NCI-H345 (cell line): ENCODE measurements at regions not wholly inside any gene's neighbourhood (a gene's known extent, or its start where the extent isn't known, plus 50 kb on each side); places are given as distances from the start of the nearest gene placed in this dataset.
"Not testable (repeated sequence)": the region's sequence is repeated elsewhere in the genome, so short reads cannot be mapped to it uniquely, and the experiment has no call there.

Source experiments
- DNase-seq: peaks from one replicate; lab custom pipeline; 2025; lab: John Stamatoyannopoulos, UW

- DNase-seq = peak; percentile 10
These were observed 559.9 kb upstream of the PBX1 start for GRCh38 chr1:163999131-163999530.

DNA sequence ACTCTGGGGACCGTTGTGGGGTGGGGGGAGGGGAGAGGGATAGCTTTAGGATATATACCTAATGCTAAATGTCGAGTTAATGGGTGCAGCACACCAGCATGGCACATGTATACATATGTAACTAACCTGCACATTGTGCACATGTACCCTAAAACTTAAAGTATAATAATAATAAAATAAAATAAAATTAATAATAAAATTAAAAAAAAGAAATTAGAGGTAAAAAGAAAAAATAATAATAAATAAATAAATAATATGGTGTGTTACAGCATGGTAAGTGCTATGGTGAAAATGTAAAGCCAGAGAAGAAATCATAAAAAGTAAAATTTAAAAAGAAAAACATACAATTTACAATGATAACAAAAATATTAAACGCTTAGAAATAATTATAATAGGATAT, 552.8 kb upstream of the PBX1 start:
- DNase-seq = not testable (repeated sequence)

- DNase-seq = no peak
These were observed 552.4 kb upstream of the PBX1 start for GRCh38 chr1:164006621-164007020.

DNA sequence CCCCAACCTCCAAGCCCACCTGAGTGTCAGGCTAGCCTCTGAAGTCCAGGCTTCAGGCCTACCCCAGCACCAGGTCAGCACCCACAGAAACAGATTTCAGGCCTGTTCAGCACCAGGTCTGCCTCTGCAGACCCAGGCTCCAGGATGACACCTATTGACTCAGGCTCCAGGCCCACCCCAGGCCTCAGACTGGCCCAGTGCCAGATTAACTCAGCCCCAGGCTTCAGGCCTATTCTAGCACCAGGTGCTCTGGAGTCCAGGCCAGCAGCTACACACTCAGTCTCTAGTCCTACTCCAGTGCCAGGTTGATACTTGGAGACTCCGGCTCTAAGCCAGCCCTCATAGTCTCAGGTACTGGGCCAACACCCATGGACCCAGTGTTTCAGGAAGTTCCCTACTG, 541.7 kb upstream of the PBX1 start:
- no peak for DNase-seq

DNA sequence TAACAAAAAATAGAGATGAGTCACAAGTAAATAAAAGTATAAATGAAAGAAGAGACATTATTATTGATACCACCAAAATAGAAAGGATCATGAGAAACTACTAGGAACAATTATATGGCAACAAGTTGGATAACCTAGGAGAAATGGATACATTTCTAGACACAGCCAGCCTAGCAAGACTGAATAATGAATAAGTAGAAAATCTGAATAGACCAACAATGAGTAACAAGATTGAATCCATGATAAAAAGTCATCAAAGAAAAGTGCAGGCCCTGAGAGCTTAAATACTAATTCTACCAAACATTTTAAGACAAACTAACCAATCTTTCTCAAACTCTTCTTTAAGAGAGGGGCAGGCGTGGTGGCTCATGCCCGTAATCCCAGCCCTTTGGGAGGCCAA, 538.6 kb upstream of the PBX1 start:
- no peak for DNase-seq

DNA sequence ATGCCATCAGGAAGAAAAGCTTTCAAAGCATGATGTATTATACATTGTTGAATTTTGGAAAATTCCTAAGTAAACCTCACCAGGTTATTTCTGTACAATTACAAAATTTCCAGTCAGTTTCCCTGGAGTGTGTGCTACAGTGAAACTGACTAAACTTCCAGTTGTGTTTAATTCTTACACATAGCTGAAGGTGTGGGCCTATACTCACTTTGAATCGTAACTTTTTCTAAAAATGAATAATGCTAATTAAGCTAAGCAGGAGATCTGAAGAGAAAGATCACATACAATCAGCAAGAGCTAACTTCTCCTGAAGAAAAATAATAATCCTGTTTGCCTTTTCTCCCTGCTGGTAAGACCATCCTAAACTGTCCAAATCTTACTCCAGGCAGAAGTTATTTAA, 537.2 kb upstream of the PBX1 start:
- DNase-seq = no peak

DNA sequence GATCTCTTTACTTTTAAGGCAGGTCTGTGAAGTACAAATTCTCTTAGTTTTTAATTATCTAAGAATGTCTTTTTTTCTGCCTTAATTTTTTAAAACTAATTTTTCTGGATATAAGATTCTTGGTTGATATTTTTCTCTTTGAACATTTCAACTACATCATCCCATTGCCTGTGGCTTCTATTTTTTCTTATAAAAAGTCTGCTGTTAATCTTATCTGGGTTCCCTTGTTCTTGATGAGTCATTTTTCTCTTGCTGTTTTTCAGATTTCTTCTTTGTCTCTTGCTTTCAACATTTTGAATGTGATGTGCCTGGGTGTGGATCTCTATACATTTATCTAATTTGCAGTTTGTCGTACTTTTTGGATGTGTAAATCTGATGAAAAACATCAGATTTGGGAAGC, 525.2 kb upstream of the PBX1 start:
- no peak for DNase-seq

DNA sequence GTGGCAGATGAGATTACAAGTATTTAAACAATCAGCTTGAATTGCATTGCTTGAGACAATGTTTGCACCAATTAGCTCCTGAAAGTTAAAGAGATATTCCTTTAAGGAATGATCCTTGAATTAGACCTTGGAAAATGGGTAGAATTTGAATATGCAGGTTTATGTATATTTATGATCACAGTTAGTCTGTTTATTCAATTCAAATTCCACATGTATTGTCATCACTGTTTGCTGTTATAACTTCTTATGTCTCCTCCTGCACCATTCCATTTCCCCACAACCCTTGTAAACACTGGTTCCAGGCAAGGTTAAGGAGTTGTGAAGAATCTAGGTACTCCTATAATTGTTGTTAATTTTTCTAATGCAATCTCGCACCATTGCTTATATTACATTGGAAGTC, 518.2 kb upstream of the PBX1 start:
- no peak for DNase-seq

DNA sequence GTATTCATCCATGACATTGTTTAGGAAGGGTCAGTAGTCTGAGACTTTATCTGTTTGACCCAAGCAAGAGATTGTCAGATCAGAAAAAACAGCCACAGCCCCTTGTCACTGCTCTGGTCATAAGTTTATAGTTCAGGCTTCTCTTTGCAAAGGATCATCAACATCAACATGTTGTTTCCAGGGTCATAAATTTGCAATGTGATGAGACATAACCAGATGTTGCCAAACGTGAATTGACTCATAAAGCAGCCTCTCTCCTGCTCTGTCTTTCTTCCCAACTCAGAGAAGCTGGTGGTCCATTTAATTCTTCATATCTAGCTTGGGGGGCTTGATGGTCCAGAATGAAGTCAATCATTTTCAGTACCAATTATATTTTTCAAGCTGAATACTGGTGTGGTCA, 507.2 kb upstream of the PBX1 start:
- no peak for DNase-seq

DNA sequence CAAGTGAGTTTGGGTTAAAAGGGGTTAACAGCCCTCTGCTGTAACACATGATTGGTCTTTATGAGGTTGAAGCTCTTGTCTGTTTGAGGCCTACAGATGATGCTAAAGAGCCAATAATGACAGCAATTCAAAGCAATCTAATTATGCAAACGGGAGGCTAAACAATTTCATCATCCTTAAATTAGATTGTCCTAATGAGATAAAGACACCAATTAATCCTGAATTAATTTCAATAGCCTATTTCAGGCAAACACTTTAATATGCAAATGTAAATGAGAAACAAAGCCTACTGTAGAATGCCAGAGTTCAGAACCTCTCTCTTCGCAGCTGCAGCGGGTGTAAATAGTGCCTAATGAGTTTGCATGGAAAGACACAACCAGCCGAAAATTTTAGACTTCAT, 504.7 kb upstream of the PBX1 start:
- DNase-seq = no peak

DNA sequence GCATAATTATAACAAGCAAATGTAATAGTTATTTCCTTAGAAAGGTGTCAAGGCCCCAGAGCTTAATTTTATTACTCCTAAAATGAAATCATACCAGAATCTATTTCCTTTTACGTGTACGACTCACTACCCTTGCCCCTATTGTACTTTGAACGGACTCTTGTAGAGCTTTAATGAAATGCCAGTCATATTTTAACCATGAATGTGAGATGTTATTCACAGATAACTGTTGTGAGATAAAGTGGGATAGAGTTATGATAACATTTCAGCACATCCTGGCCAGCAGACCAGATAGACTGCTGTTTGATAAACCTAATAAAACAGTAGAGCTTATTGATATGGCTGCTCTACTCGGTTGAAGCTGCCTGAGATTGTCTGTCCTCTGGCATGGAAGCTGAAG, 500.8 kb upstream of the PBX1 start:
- no peak for DNase-seq

- DNase-seq = no peak
These were observed 497.5 kb upstream of the PBX1 start for GRCh38 chr1:164061528-164061927.

GRCh38 chr1:164064501-164064900, 494.5 kb upstream of the PBX1 start:
- DNase-seq = no peak

DNA sequence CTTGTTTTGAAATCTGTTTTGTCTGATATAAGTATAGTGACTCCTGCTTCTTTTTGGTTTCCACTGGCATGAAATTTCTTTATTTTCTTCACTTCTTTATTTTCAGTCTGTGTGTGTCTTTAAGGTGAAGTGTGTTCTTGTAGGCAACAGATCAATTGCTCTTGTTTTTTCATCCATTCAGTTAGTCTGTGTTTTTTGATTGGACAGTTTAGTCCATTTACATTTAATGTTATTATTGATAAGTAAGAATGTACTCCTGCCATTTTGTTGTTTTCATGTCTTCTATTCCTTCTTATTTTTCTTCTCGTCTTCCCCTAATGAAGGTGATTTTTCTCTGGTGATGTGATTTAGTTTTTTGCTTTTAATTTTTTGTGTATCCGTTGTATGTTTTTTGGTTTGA, 487.7 kb upstream of the PBX1 start:
- no peak for DNase-seq

DNA sequence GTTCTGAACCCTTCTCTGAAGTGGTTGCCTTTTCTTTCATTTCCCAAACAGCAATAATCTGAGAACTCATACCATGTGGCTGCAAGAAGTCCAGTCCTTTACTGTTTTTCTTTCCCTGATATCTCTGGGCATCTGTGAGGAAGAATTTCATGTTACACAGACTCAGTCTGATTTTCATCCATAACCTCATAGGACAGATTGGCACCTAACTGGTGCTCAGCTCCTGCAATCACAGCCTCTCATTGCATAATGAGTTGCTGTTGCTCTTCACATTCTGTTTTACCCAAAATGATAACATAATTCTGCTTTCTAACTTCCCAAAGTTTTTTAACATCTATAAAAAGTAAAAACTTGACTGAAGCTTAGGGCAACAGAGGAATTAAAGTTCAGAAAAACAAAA, 472.2 kb upstream of the PBX1 start:
- no peak for DNase-seq

- no peak for DNase-seq
These were observed 471.0 kb upstream of the PBX1 start for GRCh38 chr1:164087906-164088453.

GRCh38 chr1:164092603-164093353, 466.2 kb upstream of the PBX1 start:
- DNase-seq = no peak

- no peak for DNase-seq
These were observed 465.4 kb upstream of the PBX1 start for GRCh38 chr1:164093543-164093942.

- DNase-seq = no peak
These were observed 457.2 kb upstream of the PBX1 start for GRCh38 chr1:164101802-164102201.

DNA sequence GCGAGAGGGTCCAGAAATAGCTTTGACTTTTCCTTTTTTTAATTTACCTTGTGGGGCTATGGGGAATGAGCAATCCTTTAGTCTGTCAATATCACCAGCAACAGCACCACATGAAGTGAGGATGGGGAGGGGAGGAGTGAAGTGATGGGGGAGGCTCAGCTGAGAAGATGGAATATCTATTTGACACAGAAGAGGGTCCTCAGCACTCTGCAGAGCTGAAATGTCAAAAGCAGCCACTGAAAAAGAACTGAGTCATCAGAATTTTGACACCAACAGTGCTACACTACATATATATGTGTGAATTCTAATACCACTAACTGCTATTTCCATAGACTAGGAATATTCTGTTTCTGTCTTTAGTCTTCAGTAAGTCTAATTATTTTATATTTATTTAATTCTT, 427.0 kb upstream of the PBX1 start:
- DNase-seq = no peak

- DNase-seq = peak; percentile 56
These were observed 421.6 kb upstream of the PBX1 start for GRCh38 chr1:164137273-164137925.

DNA sequence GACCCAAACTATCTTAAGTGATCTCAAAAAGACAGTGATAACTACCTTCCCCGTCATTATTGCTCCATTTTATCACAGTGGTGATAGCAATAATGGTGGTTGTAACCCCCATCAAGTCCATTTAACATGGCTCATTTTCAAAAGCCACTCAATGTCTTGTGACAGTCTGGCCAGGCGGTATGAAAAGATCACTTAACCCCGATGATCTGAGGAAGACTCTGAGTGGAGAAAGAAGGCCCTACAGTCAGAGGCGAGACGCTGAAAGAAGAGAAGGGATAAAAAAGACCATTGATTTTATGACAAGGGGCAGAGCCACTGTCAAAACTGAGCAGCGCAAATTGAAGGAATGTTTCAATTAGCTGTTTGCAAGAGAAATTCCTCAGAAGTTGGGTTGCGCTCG, 417.2 kb upstream of the PBX1 start:
- no peak for DNase-seq

GRCh38 chr1:164154622-164155021, 404.4 kb upstream of the PBX1 start:
- no peak for DNase-seq

DNA sequence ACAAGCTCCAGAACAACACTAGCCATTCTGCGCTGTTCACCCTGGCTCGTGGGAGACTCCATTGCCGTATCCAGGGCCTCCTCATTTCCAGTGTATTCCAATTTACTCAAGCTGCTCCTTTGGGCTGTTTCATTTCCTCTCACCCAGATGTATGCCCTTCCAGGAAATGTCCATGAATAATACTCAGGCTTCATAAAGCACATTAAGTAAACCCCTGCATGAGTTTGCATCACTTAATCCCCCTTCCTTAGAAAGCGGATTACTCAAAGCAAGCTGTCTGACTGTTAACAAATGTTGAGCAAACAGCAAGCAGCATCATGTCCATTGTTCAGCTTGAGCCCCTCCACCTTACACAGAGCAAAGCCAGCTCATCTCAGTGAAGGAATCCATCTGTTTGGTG, 403.6 kb upstream of the PBX1 start:
- DNase-seq = no peak
